ENCODE measurements at regions not wholly inside any gene's neighbourhood (a gene's known extent, or its start where the extent isn't known, plus 50 kb on each side); places are given as distances from the start of the nearest gene placed in this dataset.

- no peak for DNase-seq (ENCODE audit: low spot score, unreplicated experiment)
- no peak for TF ChIP-seq CTCF (IDR thresholded peaks at IDR 0.05; ENCODE audit: unreplicated experiment)
- Mint-ChIP-seq H3K4me1 (ENCODE audit: low read depth) (peaks cover 12% of the 10 kb centered on the region), H3K36me3 (ENCODE audit: insufficient read depth) (no peaks in the 10 kb centered on the region), H3K27ac (no peak overlapping the region), H3K27me3 (no peaks in the 10 kb centered on the region), H3K4me3 (ENCODE audit: low read depth) (no peak overlapping the region), H3K9me3 (ENCODE audit: low read depth) (no peaks in the 10 kb centered on the region)
Observed at GRCh38 chr9:23258569-23258968, 567.5 kb downstream of the ELAVL2 start.

GRCh38 chr9:23278561-23278960 is 547.5 kb downstream of the ELAVL2 start:
- TF ChIP-seq CTCF (IDR thresholded peaks at IDR 0.05; ENCODE audit: unreplicated experiment) = no peak
- no peak overlapping the region for H3K4me3 Mint-ChIP-seq (ENCODE audit: low read depth)

GRCh38 chr9:23287390-23287789 is 538.6 kb downstream of the ELAVL2 start:
- no peak overlapping the region for H3K4me3 Mint-ChIP-seq (ENCODE audit: low read depth)
- no peak overlapping the region for H3K27ac Mint-ChIP-seq
- no peaks in the 10 kb centered on the region for H3K36me3 Mint-ChIP-seq (ENCODE audit: insufficient read depth)
- DNase-seq (ENCODE audit: low spot score, unreplicated experiment) = no peak
- no peaks in the 10 kb centered on the region for H3K9me3 Mint-ChIP-seq (ENCODE audit: low read depth)
- TF ChIP-seq CTCF (IDR thresholded peaks at IDR 0.05; ENCODE audit: unreplicated experiment) = no peak
- no peaks in the 10 kb centered on the region for H3K27me3 Mint-ChIP-seq
- H3K4me1 Mint-ChIP-seq (ENCODE audit: low read depth) = no peaks in the 10 kb centered on the region

More at GRCh38 chr9:23278561-23278960, 547.5 kb downstream of the ELAVL2 start:
- DNase-seq (ENCODE audit: low spot score, unreplicated experiment) = no peak
- Mint-ChIP-seq H3K9me3 (ENCODE audit: low read depth) (no peaks in the 10 kb centered on the region), H3K27me3 (no peaks in the 10 kb centered on the region), H3K36me3 (ENCODE audit: insufficient read depth) (no peaks in the 10 kb centered on the region), H3K4me1 (ENCODE audit: low read depth) (no peaks in the 10 kb centered on the region), H3K27ac (no peak overlapping the region)

- no peak for TF ChIP-seq CTCF (IDR thresholded peaks at IDR 0.05; ENCODE audit: unreplicated experiment)
- H3K27ac Mint-ChIP-seq = no peak overlapping the region
- H3K36me3 Mint-ChIP-seq (ENCODE audit: insufficient read depth) = no peaks in the 10 kb centered on the region
- DNase-seq (ENCODE audit: low spot score, unreplicated experiment) = no peak
- H3K9me3 Mint-ChIP-seq (ENCODE audit: low read depth) = no peaks in the 10 kb centered on the region
- no peaks in the 10 kb centered on the region for H3K4me1 Mint-ChIP-seq (ENCODE audit: low read depth)
- H3K27me3 Mint-ChIP-seq = no peaks in the 10 kb centered on the region
- H3K4me3 Mint-ChIP-seq (ENCODE audit: low read depth) = no peak overlapping the region
Observed at GRCh38 chr9:23288545-23288944, 537.5 kb downstream of the ELAVL2 start.

GRCh38 chr9:23290973-23291372 is 535.1 kb downstream of the ELAVL2 start:
- peaks cover 3% of the 10 kb centered on the region for H3K4me1 Mint-ChIP-seq (ENCODE audit: low read depth)

More at GRCh38 chr9:23290973-23291372, 535.1 kb downstream of the ELAVL2 start:
- Mint-ChIP-seq H3K27ac (no peak overlapping the region), H3K4me3 (ENCODE audit: low read depth) (no peak overlapping the region), H3K9me3 (ENCODE audit: low read depth) (no peaks in the 10 kb centered on the region), H3K36me3 (ENCODE audit: insufficient read depth) (no peaks in the 10 kb centered on the region), H3K27me3 (no peaks in the 10 kb centered on the region)
- DNase-seq (ENCODE audit: low spot score, unreplicated experiment) = no peak
- TF ChIP-seq CTCF (IDR thresholded peaks at IDR 0.05; ENCODE audit: unreplicated experiment) = no peak

All from progenitor cell of endocrine pancreas (in vitro differentiated cells).